GM12873 (cell line): ENCODE measurements at regions not wholly inside any gene's neighbourhood (a gene's known extent, or its start where the extent isn't known, plus 50 kb on each side); places are given as distances from the start of the nearest gene placed in this dataset.

ENCODE experiments used
- CTCF ChIP-seq: IDR thresholded peaks from 2 replicates; pipeline ENCODE4 v1.5.1; 2012; ENCODE audit warnings: low read depth, mild to moderate bottlenecking, moderate library complexity, low read length, control low read depth; ENCODE audit not compliant: insufficient read depth; ENCODE audit errors: missing control alignments

DNA sequence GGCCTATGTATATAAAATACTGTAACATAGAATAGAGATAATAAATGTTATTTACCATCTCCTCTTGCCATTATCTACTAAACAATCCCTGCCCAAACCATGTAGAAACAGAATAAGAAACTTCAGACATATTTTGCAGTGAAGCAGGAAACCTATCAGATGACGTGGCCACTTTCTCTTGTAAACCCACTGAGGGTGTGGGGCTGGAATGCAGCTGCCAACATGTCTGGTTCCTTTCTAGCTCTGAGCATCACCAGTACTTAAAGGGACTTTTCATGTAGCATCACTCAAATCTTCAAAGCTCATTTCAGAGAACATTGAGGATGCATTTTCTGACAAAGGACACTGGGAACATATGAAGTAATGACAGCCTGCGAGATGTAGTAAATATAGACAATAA is 251.8 kb downstream of the LPIN1 start:
- TF ChIP-seq CTCF: no peak

- TF ChIP-seq CTCF: no peak
Measured at GRCh38 chr2:11998626-11999378, 252.4 kb downstream of the LPIN1 start.

GRCh38 chr2:12001621-12002020 is 255.2 kb downstream of the LPIN1 start:
- no peak for TF ChIP-seq CTCF

- no peak for TF ChIP-seq CTCF
Measured at GRCh38 chr2:12002215-12002614, 255.8 kb downstream of the LPIN1 start.

GRCh38 chr2:12004713-12005112 is 258.3 kb downstream of the LPIN1 start:
- no peak for TF ChIP-seq CTCF

GRCh38 chr2:12005886-12006681 is 259.7 kb downstream of the LPIN1 start:
- no peak for TF ChIP-seq CTCF

DNA sequence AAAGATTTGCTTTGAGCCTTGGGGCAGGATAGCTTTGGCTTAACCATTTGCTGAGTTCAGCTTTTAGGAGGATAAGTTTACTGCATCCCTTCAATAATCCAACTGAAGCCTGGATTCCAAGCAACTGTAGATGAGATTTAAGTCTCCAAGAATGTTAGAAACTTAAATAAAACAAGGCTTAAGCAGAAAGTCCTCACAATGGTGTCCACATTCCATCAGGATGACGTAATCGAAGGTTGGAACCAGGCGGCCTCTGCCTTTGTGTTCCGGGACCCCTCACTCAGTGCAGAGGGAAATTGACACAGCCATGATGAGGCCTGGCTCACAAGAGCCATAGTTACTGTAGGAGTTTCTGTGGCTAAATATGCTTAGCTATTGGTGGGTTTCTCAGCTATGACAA is 260.4 kb downstream of the LPIN1 start:
- no peak for TF ChIP-seq CTCF
